IMR-90 (cell line): ENCODE measurements at regions not wholly inside any gene's neighbourhood (a gene's known extent, or its start where the extent isn't known, plus 50 kb on each side); places are given as distances from the start of the nearest gene placed in this dataset.

Experiments
- CEBPB ChIP-seq: IDR thresholded peaks from 2 replicates; pipeline ENCODE4 v1.6.1; 2012; ENCODE audit warnings: low read depth, low read length, improper control_type of control experiment
- CTCF ChIP-seq: conservative IDR thresholded peaks from 2 replicates; pipeline ENCODE4 v1.5.1; 2012; ENCODE audit warnings: mild to moderate bottlenecking, low read depth, low read length, improper control_type of control experiment
- MAFK ChIP-seq: IDR thresholded peaks from 2 replicates; pipeline ENCODE4 v1.6.1; 2012; ENCODE audit warnings: low read depth, low read length, improper control_type of control experiment
- MXI1 ChIP-seq: IDR thresholded peaks from 2 replicates; pipeline ENCODE4 v1.6.1; 2012; ENCODE audit warnings: low read depth, mild to moderate bottlenecking, low read length, moderate library complexity, borderline replicate concordance
- POLR2A ChIP-seq: IDR thresholded peaks from 2 replicates; pipeline ENCODE4 v1.6.1; 2012; ENCODE audit warnings: mild to moderate bottlenecking, low read depth, low read length
- RAD21 ChIP-seq: IDR thresholded peaks from 2 replicates; pipeline ENCODE4 v1.6.1; 2012; ENCODE audit warnings: low read length, improper control_type of control experiment
- SMC3 ChIP-seq: fragments of 150-350 bp; IDR thresholded peaks from 2 replicates; pipeline ENCODE4 v1.6.1; 2016; ENCODE audit warnings: low read depth, mild to moderate bottlenecking, antibody characterized with exemption, low read length, moderate library complexity

DNA sequence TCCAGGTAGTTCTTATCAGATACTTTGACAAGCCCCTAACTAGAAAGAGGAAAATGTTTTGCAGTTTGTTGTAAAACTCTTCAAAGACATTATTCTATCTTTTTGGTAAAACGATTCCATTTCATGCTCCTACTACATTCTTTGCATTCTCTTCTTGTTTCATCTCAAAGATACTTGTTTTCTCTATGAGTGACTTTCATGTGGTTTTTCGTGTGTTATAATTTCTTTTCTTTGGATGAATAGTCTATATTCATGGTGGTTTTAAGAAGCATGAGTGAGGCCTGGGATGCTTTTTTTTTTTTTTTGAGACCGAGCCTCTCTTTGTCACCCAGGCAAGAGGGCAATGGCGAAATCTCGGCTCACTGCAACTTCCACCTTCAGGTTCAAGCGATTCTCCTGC, 292.5 kb upstream of the LYZL1 start:
- TF ChIP-seq CTCF (no peak), SMC3 (no peak), MAFK (no peak), MXI1 (no peak), CEBPB (no peak), POLR2A (no peak), RAD21 (no peak)
